Stomach (tissue), 8 donors: ENCODE measurements at regions not wholly inside any gene's neighbourhood (a gene's known extent, or its start where the extent isn't known, plus 50 kb on each side); places are given as distances from the start of the nearest gene placed in this dataset.

Experiments
- DNase-seq, 2 donors: peaks; one replicate each; pipeline versions ENCODE4 v3.0.0 to v3.0.0-alpha.2; 2013 to 2019
- H3K27ac ChIP-seq, 5 donors: fragments of 200-600 bp in 4 of 5; sonication (generic) in 4 of 5; one replicate each; pipeline ENCODE4 v1.5.1; 2013 to 2019; ENCODE audit warnings: mild to moderate bottlenecking in 1 of 5, moderate library complexity in 1 of 5
- H3K27me3 ChIP-seq, 3 donors: fragments of 200-600 bp; sonication (generic); one replicate each; pipeline ENCODE4 v1.5.1; 2017 to 2019; ENCODE audit warnings: mixed run types in 1 of 3
- H3K36me3 ChIP-seq, 4 donors: fragments of 200-600 bp; sonication (generic); 1 replicate in 3 of 4; 2 replicates in 1 of 4; pipeline ENCODE4 v1.5.1; 2016 to 2019
- H3K4me1 ChIP-seq, 4 donors: fragments of 200-600 bp; sonication (generic); one replicate each; pipeline ENCODE4 v1.5.1; 2016 to 2019
- H3K4me3 ChIP-seq, 4 donors: fragments of 200-600 bp; sonication (generic) in 3 of 4; one replicate each; pipeline ENCODE4 v1.5.1; 2016 to 2019; ENCODE audit warnings: mild to moderate bottlenecking in 1 of 4
- H3K9me3 ChIP-seq, 4 donors: fragments of 200-600 bp; sonication (generic); one replicate each; pipeline ENCODE4 v1.5.1; 2016 to 2019
- EP300 ChIP-seq: sonication (generic); formaldehyde crosslinking; IDR thresholded peaks from one replicate; pipeline ENCODE4 v1.6.1; 2017; ENCODE audit warnings: antibody characterized with exemption
- POLR2A ChIP-seq, 4 donors: fragments of 450-650 bp; IDR thresholded peaks; one replicate each; pipeline ENCODE4 v1.6.1; 2016; ENCODE audit warnings: antibody characterized with exemption in 4 of 4, control low read depth in 2 of 4, mild to moderate bottlenecking in 1 of 4, moderate library complexity in 1 of 4
- POLR2AphosphoS5 ChIP-seq, 3 donors: sonication (generic); formaldehyde crosslinking; IDR thresholded peaks; one replicate each; pipeline ENCODE4 v1.6.1; 2016; ENCODE audit warnings: antibody characterized with exemption in 3 of 3
- WGBS, 5 donors: extraction: QIAGEN DNeasy Blood & Tissue Kit in 3 of 5; methylation state at CpG; one replicate each; pipeline versions ENCODE4 v1.1.5 to v1.1.7; 2013 to 2018; 5-methylcytosine and 5-hydroxymethylcytosine counted together
- intact Hi-C: fragments of 100-400 bp; cut with DNase I; formaldehyde crosslinking; loops from one replicate; pipeline ENCODE4 v1.15.1; 2023; ENCODE audit warnings: low total_unique reads
- TF ChIP-seq, protein P1 (sequence below), 7 experiments: fragments of 450-650 bp in 4 of 7; fragments of 200-600 bp in 3 of 7; sonication (generic) in 3 of 7; IDR thresholded peaks; one replicate each; pipeline ENCODE4 v1.5.1; 2016 to 2019; ENCODE audit warnings: antibody characterized with exemption in 7 of 7, control low read depth in 2 of 7, mild to moderate bottlenecking in 1 of 7
- donor health status: healthy with polysubstance abuse.
- donor health status: Bipolar disorder and iron deficiency.
- donor health status: healthy.

- peaks cover 0 to 22% (median 15%) of the 10 kb centered on the region in 4 donors for H3K9me3 ChIP-seq
- DNase-seq: peak in 1 of 2 donors; percentile 12
- H3K27ac ChIP-seq: no peak overlapping the region
- H3K4me3 ChIP-seq: no peak overlapping the region
- no peaks in the 10 kb centered on the region for H3K36me3 ChIP-seq
- TF ChIP-seq EP300 (no peak), POLR2AphosphoS5 (IDR thresholded peaks at IDR 0.05) (no peak), POLR2A (IDR thresholded peaks at IDR 0.05) (no peak)
- TF ChIP-seq, protein P1, sequence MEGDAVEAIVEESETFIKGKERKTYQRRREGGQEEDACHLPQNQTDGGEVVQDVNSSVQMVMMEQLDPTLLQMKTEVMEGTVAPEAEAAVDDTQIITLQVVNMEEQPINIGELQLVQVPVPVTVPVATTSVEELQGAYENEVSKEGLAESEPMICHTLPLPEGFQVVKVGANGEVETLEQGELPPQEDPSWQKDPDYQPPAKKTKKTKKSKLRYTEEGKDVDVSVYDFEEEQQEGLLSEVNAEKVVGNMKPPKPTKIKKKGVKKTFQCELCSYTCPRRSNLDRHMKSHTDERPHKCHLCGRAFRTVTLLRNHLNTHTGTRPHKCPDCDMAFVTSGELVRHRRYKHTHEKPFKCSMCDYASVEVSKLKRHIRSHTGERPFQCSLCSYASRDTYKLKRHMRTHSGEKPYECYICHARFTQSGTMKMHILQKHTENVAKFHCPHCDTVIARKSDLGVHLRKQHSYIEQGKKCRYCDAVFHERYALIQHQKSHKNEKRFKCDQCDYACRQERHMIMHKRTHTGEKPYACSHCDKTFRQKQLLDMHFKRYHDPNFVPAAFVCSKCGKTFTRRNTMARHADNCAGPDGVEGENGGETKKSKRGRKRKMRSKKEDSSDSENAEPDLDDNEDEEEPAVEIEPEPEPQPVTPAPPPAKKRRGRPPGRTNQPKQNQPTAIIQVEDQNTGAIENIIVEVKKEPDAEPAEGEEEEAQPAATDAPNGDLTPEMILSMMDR (IDR thresholded peaks at IDR 0.05): no peak
- H3K27me3 ChIP-seq: no peaks in the 10 kb centered on the region
- 44 to 58% (median 56%) methylated on average over 3 of the region's 3 CpGs for WGBS, 5 donors
- H3K4me1 ChIP-seq: no peaks in the 10 kb centered on the region
- intact Hi-C loops: no loop called here
Observed at GRCh38 chrX:20857746-20858145, 516.5 kb upstream of the CNKSR2 start.

DNA sequence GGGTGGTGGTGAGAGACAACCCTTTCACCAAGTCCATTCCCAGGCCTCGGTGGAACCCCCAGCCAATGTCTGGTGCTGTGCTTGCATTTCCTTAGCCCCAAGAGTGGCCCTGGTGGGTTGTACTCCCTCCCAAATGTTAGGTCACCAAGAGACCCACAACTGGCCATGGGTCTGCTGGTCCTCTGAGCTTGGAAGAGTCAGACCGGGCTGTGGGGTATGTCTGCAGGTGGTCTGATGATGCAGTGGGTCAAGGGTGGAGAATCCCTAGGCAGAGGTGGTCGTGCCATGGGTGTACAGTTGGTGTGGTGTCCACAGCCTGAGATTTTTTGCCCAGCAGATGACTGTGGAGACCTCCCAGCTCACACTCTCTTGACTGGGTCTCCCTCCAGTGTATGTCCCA is 535.7 kb upstream of the CNKSR2 start:
- Histone ChIP-seq H3K9me3 (peaks cover 0 to 2% (median 0%) of the 10 kb centered on the region in 4 donors), H3K4me3 (no peak overlapping the region), H3K27ac (no peak overlapping the region), H3K4me1 (no peaks in the 10 kb centered on the region), H3K36me3 (no peaks in the 10 kb centered on the region), H3K27me3 (no peaks in the 10 kb centered on the region)
- TF ChIP-seq, protein P1 (IDR thresholded peaks at IDR 0.05): no peak
- TF ChIP-seq EP300 (no peak), POLR2A (IDR thresholded peaks at IDR 0.05) (no peak), POLR2AphosphoS5 (IDR thresholded peaks at IDR 0.05) (no peak)
- 67 to 100% (median 77%) methylated on average over 1 to 3 of the region's 3 CpGs for WGBS, 5 donors
- DNase-seq: no peak
- intact Hi-C loops: no loop called here

DNA sequence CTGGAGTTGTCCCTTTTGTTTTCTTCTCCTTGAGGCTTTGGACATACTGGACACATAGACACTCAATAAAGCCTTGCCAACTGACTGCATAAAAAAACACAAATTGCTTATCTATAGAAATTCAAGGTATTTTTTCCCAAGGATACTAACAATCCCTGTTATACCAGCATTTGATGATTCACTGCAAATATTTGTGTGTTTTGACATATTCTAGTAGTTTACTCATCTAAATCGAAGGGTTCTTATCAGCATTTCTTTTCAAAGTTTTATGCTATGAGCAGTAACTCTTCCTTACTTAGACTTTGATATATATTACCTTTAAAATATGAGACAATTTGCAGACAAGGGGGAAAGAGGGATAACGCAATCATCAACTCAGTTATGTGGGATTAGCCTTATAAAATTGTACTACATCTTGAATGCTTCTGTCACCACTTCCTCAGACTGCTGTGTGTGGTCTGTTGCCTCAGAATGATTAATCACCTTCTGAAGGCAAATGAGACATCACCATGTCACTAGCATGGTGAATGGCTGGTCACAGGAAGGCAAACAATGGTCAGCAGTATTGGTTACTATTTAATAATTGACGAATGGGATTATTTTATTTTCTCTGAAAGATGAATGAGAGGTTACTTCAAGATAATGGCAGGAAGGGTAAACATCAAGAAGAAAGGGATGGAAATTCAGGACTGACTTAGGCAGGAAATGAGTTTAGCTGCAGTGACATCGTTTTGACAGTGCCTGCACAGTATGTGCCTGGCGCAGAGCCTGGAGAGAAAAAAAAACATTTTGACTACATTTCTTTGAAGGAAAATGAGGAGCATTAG is 544.3 kb upstream of the CNKSR2 start:
- no peaks in the 10 kb centered on the region for H3K27me3 ChIP-seq
- no peaks in the 10 kb centered on the region for H3K36me3 ChIP-seq
- DNase-seq: no peak
- H3K9me3 ChIP-seq: peaks cover 0 to 3% (median 0%) of the 10 kb centered on the region in 4 donors
- WGBS, 5 donors: 28 to 47% (median 35%) methylated on average over 5 of the region's 5 CpGs
- intact Hi-C loops: no loop called here
- H3K27ac ChIP-seq: no peak overlapping the region
- H3K4me1 ChIP-seq: no peaks in the 10 kb centered on the region
- no peak overlapping the region for H3K4me3 ChIP-seq
- TF ChIP-seq POLR2A (IDR thresholded peaks at IDR 0.05) (no peak), POLR2AphosphoS5 (IDR thresholded peaks at IDR 0.05) (no peak)

DNA sequence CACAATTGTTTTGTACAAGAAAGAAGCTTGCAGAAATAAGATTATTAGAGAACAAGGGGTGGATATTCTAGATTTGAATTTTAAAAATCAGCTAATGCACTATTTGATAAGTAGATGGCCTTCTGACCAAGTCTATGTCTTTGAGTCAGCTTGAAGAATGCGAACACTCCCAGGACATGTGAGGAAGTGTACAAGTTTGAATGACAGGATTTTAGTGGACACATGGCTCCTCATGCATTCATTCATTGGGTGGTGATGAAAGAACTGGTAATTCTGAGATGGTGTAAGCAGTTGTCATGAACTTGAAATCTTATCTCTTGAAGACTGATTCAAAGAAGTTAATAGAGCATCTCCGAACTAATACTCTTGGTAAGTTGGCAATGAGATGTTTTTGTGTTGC is 548.2 kb upstream of the CNKSR2 start:
- Histone ChIP-seq H3K4me3 (no peak overlapping the region), H3K27ac (no peak overlapping the region), H3K9me3 (no peaks in the 10 kb centered on the region), H3K4me1 (no peaks in the 10 kb centered on the region), H3K27me3 (no peaks in the 10 kb centered on the region), H3K36me3 (no peaks in the 10 kb centered on the region)
- 68 to 90% (median 86%) methylated on average over 2 of the region's 2 CpGs for WGBS, 5 donors
- TF ChIP-seq EP300: no peak
- TF ChIP-seq POLR2AphosphoS5 (IDR thresholded peaks at IDR 0.05): no peak
- no peak for TF ChIP-seq POLR2A (IDR thresholded peaks at IDR 0.05)
- TF ChIP-seq, protein P1 (IDR thresholded peaks at IDR 0.05): no peak
- no peak for DNase-seq
- intact Hi-C loops: no loop called here

DNA sequence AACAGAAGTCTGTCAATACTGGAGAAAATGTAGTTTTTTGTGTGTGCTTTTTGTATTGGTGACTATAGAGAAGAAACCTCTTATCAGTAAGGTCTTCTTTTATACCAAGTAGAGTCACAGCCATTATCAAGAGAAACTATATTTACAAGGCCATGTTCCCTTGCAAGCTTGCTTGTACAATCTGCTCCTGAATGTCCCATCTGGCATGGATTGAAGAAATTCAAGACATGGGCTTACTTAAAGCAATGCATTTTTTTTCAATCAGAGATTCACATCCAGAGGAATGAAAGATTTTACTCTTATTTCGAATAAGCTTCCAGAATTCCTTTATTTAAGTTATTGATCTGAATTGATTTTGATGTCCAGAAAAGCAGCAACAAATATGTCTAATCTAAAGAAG is 537.3 kb upstream of the RPS6KA3 start:
- Histone ChIP-seq H3K9me3 (peaks cover 0 to 11% (median 5%) of the 10 kb centered on the region in 4 donors), H3K4me3 (no peak overlapping the region), H3K27me3 (no peaks in the 10 kb centered on the region), H3K36me3 (no peaks in the 10 kb centered on the region), H3K27ac (no peak overlapping the region), H3K4me1 (no peaks in the 10 kb centered on the region)
- intact Hi-C loops: no loop called here
- TF ChIP-seq EP300: no peak
- TF ChIP-seq POLR2AphosphoS5 (IDR thresholded peaks at IDR 0.05): no peak
- TF ChIP-seq, protein P1 (IDR thresholded peaks at IDR 0.05): no peak
- no peak for TF ChIP-seq POLR2A (IDR thresholded peaks at IDR 0.05)
- no peak for DNase-seq
- 50 to 77% (median 62%) methylated on average over 1 of the region's 1 CpG for WGBS, 5 donors
